Fibroblast of pulmonary artery (primary cell): ENCODE measurements at regions not wholly inside any gene's neighbourhood (a gene's known extent, or its start where the extent isn't known, plus 50 kb on each side); places are given as distances from the start of the nearest gene placed in this dataset.
A peak's percentile ranks its signal among the peaks of the same experiment; 100 is the strongest.

Source experiments
- DNase-seq: peaks from one replicate; pipeline ENCODE4 v3.0.0-alpha.2; 2010; ENCODE audit warnings: low read depth
- H3K4me3 ChIP-seq: replicated peaks from 2 replicates; pipeline ENCODE4 v1.5.1; 2011; ENCODE audit warnings: low read depth, mild to moderate bottlenecking, control low read depth, low read length, moderate library complexity
- CTCF ChIP-seq: IDR thresholded peaks from 2 replicates; pipeline ENCODE4 v1.5.1; 2011; ENCODE audit warnings: mild to moderate bottlenecking, control low read depth, low read length, inconsistent platforms; ENCODE audit errors: missing control alignments

DNA sequence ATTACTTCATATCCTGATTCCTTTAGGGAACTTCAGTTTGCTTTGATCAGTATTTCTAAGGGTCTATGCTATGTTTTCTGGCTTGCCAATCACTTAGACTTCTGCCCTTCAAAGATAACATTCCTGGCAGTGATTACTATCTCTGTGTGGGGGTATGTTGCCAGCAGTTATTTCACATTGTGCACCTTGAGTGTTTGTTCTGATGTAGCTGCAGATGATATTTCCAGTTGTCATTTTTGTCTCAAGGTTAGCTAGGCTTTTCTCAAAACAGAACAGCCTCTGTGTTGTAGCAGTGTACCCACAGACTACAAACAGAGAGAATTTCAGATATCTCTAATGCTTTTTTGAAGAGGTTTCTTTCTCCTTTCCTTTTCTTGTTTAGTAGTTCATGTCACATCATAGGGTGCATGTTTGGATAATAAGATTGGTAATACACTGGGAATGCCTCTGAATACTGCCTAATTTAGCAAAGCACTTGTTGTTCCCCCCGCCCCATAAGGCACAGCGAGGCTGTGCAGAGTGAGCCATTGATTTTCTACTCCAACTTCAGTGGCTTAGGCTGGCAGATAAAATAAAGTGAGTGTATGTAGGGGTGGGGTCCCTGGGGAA, 134.7 kb upstream of the AGR3 start:
- no peak overlapping the region for H3K4me3 ChIP-seq
- TF ChIP-seq CTCF, result no peak
- DNase-seq, result no peak

GRCh38 chr7:17019106-17019505, 137.3 kb upstream of the AGR3 start:
- no peak overlapping the region for H3K4me3 ChIP-seq
- no peak for TF ChIP-seq CTCF
- DNase-seq, result no peak

DNA sequence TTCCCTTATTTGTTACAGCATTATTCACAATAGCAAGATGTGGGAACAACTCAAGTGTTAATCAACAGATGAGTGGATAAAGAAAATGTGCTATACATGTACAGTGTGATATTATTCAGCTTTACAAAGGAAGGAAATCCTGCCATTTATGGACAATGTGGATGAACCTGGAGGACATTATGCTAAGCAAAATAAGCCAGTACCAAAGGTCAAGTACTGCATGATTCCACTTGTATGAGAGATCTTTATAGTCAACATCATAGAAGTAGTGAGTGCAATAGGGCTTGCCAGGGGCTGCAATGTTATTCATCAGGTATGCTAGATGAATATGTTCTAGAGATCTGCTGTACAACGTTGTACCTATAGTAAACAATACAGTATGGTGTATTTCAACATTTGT, 138.5 kb upstream of the AGR3 start:
- no peak overlapping the region for H3K4me3 ChIP-seq
- no peak for DNase-seq
- TF ChIP-seq CTCF, result no peak

DNA sequence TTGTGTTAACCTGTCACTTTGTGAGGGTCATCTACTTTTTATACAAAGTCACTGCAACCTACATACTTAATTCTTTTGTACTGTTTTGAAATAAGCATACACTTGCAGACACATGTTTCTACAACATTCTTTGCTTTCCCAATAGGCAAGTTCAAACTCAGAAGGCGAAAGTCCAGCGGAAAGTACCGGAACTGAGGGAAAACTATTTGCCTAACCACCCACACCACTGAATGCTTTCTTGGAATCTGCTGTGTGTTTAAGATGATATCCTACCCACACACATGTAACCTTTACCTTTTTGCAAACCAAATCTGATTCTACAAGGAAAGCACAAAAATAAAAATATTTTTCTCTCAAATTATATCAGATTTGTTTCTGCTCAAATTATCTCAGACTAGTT, 139.4 kb upstream of the AGR3 start:
- H3K4me3 ChIP-seq, result no peak overlapping the region
- DNase-seq, result no peak
- no peak for TF ChIP-seq CTCF

DNA sequence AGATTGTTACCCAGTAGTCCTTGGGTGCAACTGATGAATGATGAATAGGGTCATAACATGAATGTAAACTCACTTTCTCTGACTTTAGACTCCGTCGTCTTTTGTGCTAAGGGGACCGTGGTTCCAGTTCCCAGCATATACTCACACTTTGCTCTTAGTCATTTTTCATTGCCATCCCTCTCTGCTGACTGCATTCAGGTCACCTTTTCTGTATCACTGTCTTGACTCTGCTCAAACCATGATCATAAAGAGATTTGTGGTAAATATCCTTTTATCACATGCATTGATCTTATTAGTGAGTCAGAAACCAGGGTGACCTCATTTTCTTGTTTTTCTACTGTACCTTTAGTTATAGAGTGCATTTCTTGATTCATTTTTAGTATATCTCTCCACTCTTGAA, 141.1 kb upstream of the AGR3 start:
- no peak for DNase-seq
- H3K4me3 ChIP-seq, result no peak overlapping the region
- TF ChIP-seq CTCF, result no peak

DNA sequence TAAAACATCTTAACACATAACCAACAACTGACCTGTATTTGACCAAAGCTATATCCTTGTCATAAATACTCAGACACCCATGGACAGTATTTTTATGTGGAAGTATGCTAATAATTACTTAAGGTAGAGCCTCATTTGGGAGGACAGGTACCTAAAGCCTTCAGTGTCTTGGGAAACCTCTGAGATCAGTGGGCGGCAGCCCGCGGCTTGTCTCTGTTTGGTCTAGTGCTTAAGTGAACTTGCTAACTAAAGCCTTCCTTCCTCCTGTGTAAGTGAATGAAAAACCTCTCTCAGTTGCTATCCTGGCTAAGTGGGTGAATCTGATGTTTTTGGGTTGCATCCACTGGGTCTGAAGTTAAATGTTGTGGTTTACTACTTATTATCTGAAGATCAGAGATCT, 144.5 kb upstream of the AGR3 start:
- DNase-seq, result no peak
- TF ChIP-seq CTCF, result no peak
- no peak overlapping the region for H3K4me3 ChIP-seq

DNA sequence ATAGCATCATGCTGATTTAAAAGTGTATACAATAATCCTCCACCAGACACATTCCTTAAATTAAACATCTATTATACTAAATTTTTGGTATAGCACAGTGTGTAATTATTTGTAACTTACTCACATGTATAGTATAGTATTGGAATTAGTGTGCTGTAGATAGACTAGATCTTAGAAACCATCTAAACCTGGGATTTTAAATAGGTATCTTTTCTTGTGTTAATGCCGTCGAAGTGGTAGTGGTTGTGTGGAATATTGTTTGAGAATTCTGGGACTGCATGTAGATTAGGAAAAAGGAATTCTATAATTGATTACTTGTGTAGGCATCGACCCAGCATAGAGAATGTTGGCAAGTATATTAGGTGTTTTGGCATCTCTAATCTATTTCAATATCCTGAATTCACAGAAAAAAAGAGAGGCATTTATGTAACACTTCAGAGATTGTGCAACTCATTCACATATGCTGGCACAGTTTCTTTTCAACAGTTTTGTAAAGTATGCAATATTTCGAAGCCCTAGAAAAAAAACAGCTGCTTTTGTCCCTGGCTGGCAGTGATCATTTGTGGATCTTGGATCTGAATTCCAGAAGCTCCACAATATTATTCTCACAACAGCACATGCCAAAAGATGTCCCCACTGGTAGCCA, 145.5 kb upstream of the AGR3 start:
- TF ChIP-seq CTCF, result no peak
- H3K4me3 ChIP-seq, result no peak overlapping the region
- DNase-seq, result peak; percentile 79
